Vagina (tissue), 2 donors: ENCODE measurements at regions not wholly inside any gene's neighbourhood (a gene's known extent, or its start where the extent isn't known, plus 50 kb on each side); places are given as distances from the start of the nearest gene placed in this dataset.

Source experiments
- DNase-seq, 2 donors: peaks; one replicate each; pipeline ENCODE4 v3.0.0-alpha.2; 2017; ENCODE audit errors: extremely low spot score in 2 of 2
- H3K27ac ChIP-seq: fragments of 200-600 bp; sonication (generic); one replicate; pipeline ENCODE4 v1.5.1; 2019
- H3K27me3 ChIP-seq: fragments of 200-600 bp; sonication (generic); one replicate; pipeline ENCODE4 v1.5.1; 2019
- H3K36me3 ChIP-seq, 2 donors: fragments of 200-600 bp; sonication (generic); one replicate each; pipeline ENCODE4 v1.5.1; 2017 to 2019
- H3K4me1 ChIP-seq: fragments of 200-600 bp; sonication (generic); one replicate; pipeline ENCODE4 v1.5.1; 2019
- H3K4me3 ChIP-seq, 2 donors: fragments of 200-600 bp; sonication (generic); 1 replicate in 1 of 2; 2 replicates in 1 of 2; pipeline ENCODE4 v1.5.1; 2016 to 2019
- H3K9me3 ChIP-seq: fragments of 200-600 bp; sonication (generic); one replicate; pipeline ENCODE4 v1.5.1; 2019
- CTCF ChIP-seq, 3 experiments: fragments of 450-650 bp in 2 of 3; fragments of 200-600 bp in 1 of 3; sonication (generic) in 1 of 3; IDR thresholded peaks; one replicate each; pipeline ENCODE4 v1.5.1; 2017 to 2019; ENCODE audit warnings: antibody characterized with exemption in 3 of 3, mild to moderate bottlenecking in 2 of 3, moderate library complexity in 2 of 3
- POLR2A ChIP-seq, 2 donors: fragments of 450-650 bp; IDR thresholded peaks; one replicate each; pipeline ENCODE4 v1.6.1; 2017; ENCODE audit warnings: antibody characterized with exemption in 2 of 2, mild to moderate bottlenecking in 2 of 2, moderate library complexity in 2 of 2
- POLR2AphosphoS5 ChIP-seq, 2 donors: sonication (generic); formaldehyde crosslinking; IDR thresholded peaks; one replicate each; pipeline ENCODE4 v1.9.0; 2017; ENCODE audit warnings: antibody characterized with exemption in 2 of 2, mild to moderate bottlenecking in 2 of 2, low read depth in 1 of 2; ENCODE audit not compliant: insufficient read depth in 1 of 2
- intact Hi-C: fragments of 100-400 bp; cut with DNase I; formaldehyde crosslinking; loops from one replicate; pipeline ENCODE4 v1.15.1; 2023

- Histone ChIP-seq H3K27ac (no peak overlapping the region), H3K36me3 (no peaks in the 10 kb centered on the region), H3K9me3 (no peaks in the 10 kb centered on the region), H3K27me3 (no peaks in the 10 kb centered on the region), H3K4me3 (no peak overlapping the region), H3K4me1 (no peaks in the 10 kb centered on the region)
- TF ChIP-seq POLR2AphosphoS5 (IDR thresholded peaks at IDR 0.05; ENCODE audit: insufficient read depth in 1 of 2, low read depth in 1 of 2), result no peak
- no peak for TF ChIP-seq CTCF (IDR thresholded peaks at IDR 0.05)
- no peak for TF ChIP-seq POLR2A (IDR thresholded peaks at IDR 0.05)
- DNase-seq, result no peak
- intact Hi-C loops, result no loop called here
These were observed 232.5 kb downstream of the ANKRD50 start for GRCh38 chr4:124480061-124480460.

- Histone ChIP-seq H3K36me3 (no peaks in the 10 kb centered on the region), H3K4me3 (no peak overlapping the region), H3K27me3 (no peaks in the 10 kb centered on the region), H3K9me3 (no peaks in the 10 kb centered on the region), H3K4me1 (no peaks in the 10 kb centered on the region), H3K27ac (no peak overlapping the region)
- intact Hi-C loops, result no loop called here
- no peak for DNase-seq
- TF ChIP-seq POLR2AphosphoS5 (IDR thresholded peaks at IDR 0.05; ENCODE audit: insufficient read depth in 1 of 2, low read depth in 1 of 2) (no peak), CTCF (IDR thresholded peaks at IDR 0.05) (no peak), POLR2A (IDR thresholded peaks at IDR 0.05) (no peak)
These were observed 231.4 kb downstream of the ANKRD50 start for GRCh38 chr4:124481123-124481522.

- DNase-seq, result no peak
These were observed 229.3 kb downstream of the ANKRD50 start for GRCh38 chr4:124483048-124483906.

GRCh38 chr4:124484008-124484407 is 228.5 kb downstream of the ANKRD50 start:
- no peaks in the 10 kb centered on the region for H3K4me1 ChIP-seq
- H3K27ac ChIP-seq, result no peak overlapping the region
- DNase-seq, result no peak
- no peaks in the 10 kb centered on the region for H3K9me3 ChIP-seq
- H3K27me3 ChIP-seq, result no peaks in the 10 kb centered on the region
- H3K4me3 ChIP-seq, result no peak overlapping the region
- no peak for TF ChIP-seq POLR2AphosphoS5 (IDR thresholded peaks at IDR 0.05; ENCODE audit: insufficient read depth in 1 of 2, low read depth in 1 of 2)
- TF ChIP-seq CTCF (IDR thresholded peaks at IDR 0.05), result no peak
- TF ChIP-seq POLR2A (IDR thresholded peaks at IDR 0.05), result no peak
- H3K36me3 ChIP-seq, result no peaks in the 10 kb centered on the region
- intact Hi-C loops, result no loop called here

More at GRCh38 chr4:124483048-124483906, 229.3 kb downstream of the ANKRD50 start:
- H3K27ac ChIP-seq, result no peak overlapping the region
- no peaks in the 10 kb centered on the region for H3K4me1 ChIP-seq
- H3K4me3 ChIP-seq, result no peak overlapping the region
- no peaks in the 10 kb centered on the region for H3K9me3 ChIP-seq
- no peak for TF ChIP-seq POLR2A (IDR thresholded peaks at IDR 0.05)
- no peak for TF ChIP-seq POLR2AphosphoS5 (IDR thresholded peaks at IDR 0.05; ENCODE audit: insufficient read depth in 1 of 2, low read depth in 1 of 2)
- no peak for TF ChIP-seq CTCF (IDR thresholded peaks at IDR 0.05)
- H3K27me3 ChIP-seq, result no peaks in the 10 kb centered on the region
- intact Hi-C loops, result no loop called here
- no peaks in the 10 kb centered on the region for H3K36me3 ChIP-seq

GRCh38 chr4:124484940-124485339 is 227.6 kb downstream of the ANKRD50 start:
- no peaks in the 10 kb centered on the region for H3K27me3 ChIP-seq
- H3K9me3 ChIP-seq, result no peaks in the 10 kb centered on the region
- no peak for DNase-seq
- no peaks in the 10 kb centered on the region for H3K36me3 ChIP-seq
- no peaks in the 10 kb centered on the region for H3K4me1 ChIP-seq
- H3K27ac ChIP-seq, result no peak overlapping the region
- TF ChIP-seq POLR2A (IDR thresholded peaks at IDR 0.05), result no peak
- no peak for TF ChIP-seq CTCF (IDR thresholded peaks at IDR 0.05)
- TF ChIP-seq POLR2AphosphoS5 (IDR thresholded peaks at IDR 0.05; ENCODE audit: insufficient read depth in 1 of 2, low read depth in 1 of 2), result no peak
- no peak overlapping the region for H3K4me3 ChIP-seq
- intact Hi-C loops, result no loop called here
